ENCODE measurements at regions not wholly inside any gene's neighbourhood (a gene's known extent, or its start where the extent isn't known, plus 50 kb on each side); places are given as distances from the start of the nearest gene placed in this dataset.

DNA sequence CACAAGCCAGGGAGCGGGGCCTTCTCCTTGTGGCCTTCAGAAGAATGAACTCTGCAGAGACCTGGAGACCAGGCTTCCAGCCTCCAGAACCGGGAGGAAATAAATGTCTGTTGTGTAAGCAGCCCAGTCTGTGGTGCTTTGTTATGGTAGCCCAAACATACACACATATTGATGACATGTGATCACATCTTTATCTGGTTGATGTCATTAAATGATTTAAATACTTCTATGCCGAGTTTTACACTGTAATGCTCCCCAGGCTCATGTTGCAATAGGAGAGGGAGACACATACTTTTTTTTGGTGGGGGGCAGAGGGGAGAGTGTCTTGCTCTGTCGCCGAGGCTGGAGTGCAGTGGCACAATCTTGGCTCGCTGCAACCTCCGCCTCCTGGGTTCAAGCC lies 188.0 kb upstream of the IRS2 start (continued):
- TF ChIP-seq, protein P1, sequence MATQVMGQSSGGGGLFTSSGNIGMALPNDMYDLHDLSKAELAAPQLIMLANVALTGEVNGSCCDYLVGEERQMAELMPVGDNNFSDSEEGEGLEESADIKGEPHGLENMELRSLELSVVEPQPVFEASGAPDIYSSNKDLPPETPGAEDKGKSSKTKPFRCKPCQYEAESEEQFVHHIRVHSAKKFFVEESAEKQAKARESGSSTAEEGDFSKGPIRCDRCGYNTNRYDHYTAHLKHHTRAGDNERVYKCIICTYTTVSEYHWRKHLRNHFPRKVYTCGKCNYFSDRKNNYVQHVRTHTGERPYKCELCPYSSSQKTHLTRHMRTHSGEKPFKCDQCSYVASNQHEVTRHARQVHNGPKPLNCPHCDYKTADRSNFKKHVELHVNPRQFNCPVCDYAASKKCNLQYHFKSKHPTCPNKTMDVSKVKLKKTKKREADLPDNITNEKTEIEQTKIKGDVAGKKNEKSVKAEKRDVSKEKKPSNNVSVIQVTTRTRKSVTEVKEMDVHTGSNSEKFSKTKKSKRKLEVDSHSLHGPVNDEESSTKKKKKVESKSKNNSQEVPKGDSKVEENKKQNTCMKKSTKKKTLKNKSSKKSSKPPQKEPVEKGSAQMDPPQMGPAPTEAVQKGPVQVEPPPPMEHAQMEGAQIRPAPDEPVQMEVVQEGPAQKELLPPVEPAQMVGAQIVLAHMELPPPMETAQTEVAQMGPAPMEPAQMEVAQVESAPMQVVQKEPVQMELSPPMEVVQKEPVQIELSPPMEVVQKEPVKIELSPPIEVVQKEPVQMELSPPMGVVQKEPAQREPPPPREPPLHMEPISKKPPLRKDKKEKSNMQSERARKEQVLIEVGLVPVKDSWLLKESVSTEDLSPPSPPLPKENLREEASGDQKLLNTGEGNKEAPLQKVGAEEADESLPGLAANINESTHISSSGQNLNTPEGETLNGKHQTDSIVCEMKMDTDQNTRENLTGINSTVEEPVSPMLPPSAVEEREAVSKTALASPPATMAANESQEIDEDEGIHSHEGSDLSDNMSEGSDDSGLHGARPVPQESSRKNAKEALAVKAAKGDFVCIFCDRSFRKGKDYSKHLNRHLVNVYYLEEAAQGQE (IDR thresholded peaks at IDR 0.05; ENCODE audit: unreplicated experiment): no peak
- TF ChIP-seq EZH2phosphoT487 (IDR thresholded peaks at IDR 0.05; ENCODE audit: unreplicated experiment): no peak
- TF ChIP-seq NANOG (IDR thresholded peaks at IDR 0.05; ENCODE audit: borderline replicate concordance): no peak
- TF ChIP-seq, protein P2, sequence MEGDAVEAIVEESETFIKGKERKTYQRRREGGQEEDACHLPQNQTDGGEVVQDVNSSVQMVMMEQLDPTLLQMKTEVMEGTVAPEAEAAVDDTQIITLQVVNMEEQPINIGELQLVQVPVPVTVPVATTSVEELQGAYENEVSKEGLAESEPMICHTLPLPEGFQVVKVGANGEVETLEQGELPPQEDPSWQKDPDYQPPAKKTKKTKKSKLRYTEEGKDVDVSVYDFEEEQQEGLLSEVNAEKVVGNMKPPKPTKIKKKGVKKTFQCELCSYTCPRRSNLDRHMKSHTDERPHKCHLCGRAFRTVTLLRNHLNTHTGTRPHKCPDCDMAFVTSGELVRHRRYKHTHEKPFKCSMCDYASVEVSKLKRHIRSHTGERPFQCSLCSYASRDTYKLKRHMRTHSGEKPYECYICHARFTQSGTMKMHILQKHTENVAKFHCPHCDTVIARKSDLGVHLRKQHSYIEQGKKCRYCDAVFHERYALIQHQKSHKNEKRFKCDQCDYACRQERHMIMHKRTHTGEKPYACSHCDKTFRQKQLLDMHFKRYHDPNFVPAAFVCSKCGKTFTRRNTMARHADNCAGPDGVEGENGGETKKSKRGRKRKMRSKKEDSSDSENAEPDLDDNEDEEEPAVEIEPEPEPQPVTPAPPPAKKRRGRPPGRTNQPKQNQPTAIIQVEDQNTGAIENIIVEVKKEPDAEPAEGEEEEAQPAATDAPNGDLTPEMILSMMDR (conservative IDR thresholded peaks at IDR 0.05; ENCODE audit: low read depth in 2 of 2): no peak

DNA sequence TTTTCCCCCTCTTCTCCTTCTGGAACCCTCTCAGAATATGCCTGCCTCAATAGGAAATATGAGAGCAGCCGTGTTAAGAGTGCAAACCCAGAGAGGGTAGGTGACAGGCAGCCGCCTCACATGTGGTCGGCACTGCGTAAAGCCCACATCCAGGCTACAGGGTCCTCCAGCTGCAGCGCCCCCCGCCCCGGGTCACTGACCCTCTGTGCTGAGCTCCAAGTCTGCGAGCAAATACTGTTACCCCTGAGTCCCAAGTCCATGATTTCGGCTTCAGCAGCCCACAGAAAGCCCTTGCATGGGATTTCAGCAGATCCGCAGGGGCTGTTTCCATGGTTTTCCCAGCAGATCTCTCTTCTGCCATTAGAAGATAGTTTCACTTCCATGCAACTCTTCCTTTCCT lies 186.9 kb upstream of the IRS2 start:
- H4K20me1 ChIP-seq (replicated peaks; ENCODE audit: insufficient read depth): no peaks in the 10 kb centered on the region
- no peaks in the 10 kb centered on the region for H3K79me2 ChIP-seq (replicated peaks; ENCODE audit: insufficient read depth)
- no peaks in the 10 kb centered on the region; the same call in 1 of the 2 replicates for H3K9me2 ChIP-seq (ENCODE audit: insufficient read depth)
- no peak overlapping the region for H3K4me3 Mint-ChIP-seq
- H3K27me3 ChIP-seq (ENCODE audit: insufficient read depth): no peaks in the 10 kb centered on the region
- no peak overlapping the region for H2AFZ ChIP-seq
- H3K27me3 Mint-ChIP-seq (ENCODE audit: insufficient read depth, low read depth, poor library complexity): peaks cover 2% of the 10 kb centered on the region
- no peak overlapping the region for H3K4me2 ChIP-seq
- H3K4me1 ChIP-seq (ENCODE audit: insufficient read depth): no peaks in the 10 kb centered on the region
- H3K36me3 Mint-ChIP-seq (ENCODE audit: low read depth): peaks cover 8% of the 10 kb centered on the region; the same call in 2 of the 3 replicates
- no peak overlapping the region for H3K4me3 ChIP-seq
- H3K36me3 ChIP-seq (ENCODE audit: insufficient read depth): no peaks in the 10 kb centered on the region; the same call in 1 of the 2 replicates
- peaks cover 12% of the 10 kb centered on the region for H3K9me3 Mint-ChIP-seq
- ATAC-seq (no peak), DNase-seq (ENCODE audit: low spot score) (no peak)
- no peaks in the 10 kb centered on the region for H3F3A ChIP-seq (replicated peaks; ENCODE audit: low read depth)
- no peak overlapping the region for H3K27ac Mint-ChIP-seq
- H3K4me1 Mint-ChIP-seq: no peaks in the 10 kb centered on the region
- H3K27ac ChIP-seq (ENCODE audit: low read depth): no peak overlapping the region
- TF ChIP-seq POLR2AphosphoS5 (IDR thresholded peaks at IDR 0.05; ENCODE audit: low read depth): no peak
- no peak for TF ChIP-seq ZNF114 (CRISPR knock-in tag; IDR thresholded peaks at IDR 0.05)
- TF ChIP-seq, protein P2 (conservative IDR thresholded peaks at IDR 0.05; ENCODE audit: low read depth in 2 of 2): no peak
- TF ChIP-seq, protein P3, sequence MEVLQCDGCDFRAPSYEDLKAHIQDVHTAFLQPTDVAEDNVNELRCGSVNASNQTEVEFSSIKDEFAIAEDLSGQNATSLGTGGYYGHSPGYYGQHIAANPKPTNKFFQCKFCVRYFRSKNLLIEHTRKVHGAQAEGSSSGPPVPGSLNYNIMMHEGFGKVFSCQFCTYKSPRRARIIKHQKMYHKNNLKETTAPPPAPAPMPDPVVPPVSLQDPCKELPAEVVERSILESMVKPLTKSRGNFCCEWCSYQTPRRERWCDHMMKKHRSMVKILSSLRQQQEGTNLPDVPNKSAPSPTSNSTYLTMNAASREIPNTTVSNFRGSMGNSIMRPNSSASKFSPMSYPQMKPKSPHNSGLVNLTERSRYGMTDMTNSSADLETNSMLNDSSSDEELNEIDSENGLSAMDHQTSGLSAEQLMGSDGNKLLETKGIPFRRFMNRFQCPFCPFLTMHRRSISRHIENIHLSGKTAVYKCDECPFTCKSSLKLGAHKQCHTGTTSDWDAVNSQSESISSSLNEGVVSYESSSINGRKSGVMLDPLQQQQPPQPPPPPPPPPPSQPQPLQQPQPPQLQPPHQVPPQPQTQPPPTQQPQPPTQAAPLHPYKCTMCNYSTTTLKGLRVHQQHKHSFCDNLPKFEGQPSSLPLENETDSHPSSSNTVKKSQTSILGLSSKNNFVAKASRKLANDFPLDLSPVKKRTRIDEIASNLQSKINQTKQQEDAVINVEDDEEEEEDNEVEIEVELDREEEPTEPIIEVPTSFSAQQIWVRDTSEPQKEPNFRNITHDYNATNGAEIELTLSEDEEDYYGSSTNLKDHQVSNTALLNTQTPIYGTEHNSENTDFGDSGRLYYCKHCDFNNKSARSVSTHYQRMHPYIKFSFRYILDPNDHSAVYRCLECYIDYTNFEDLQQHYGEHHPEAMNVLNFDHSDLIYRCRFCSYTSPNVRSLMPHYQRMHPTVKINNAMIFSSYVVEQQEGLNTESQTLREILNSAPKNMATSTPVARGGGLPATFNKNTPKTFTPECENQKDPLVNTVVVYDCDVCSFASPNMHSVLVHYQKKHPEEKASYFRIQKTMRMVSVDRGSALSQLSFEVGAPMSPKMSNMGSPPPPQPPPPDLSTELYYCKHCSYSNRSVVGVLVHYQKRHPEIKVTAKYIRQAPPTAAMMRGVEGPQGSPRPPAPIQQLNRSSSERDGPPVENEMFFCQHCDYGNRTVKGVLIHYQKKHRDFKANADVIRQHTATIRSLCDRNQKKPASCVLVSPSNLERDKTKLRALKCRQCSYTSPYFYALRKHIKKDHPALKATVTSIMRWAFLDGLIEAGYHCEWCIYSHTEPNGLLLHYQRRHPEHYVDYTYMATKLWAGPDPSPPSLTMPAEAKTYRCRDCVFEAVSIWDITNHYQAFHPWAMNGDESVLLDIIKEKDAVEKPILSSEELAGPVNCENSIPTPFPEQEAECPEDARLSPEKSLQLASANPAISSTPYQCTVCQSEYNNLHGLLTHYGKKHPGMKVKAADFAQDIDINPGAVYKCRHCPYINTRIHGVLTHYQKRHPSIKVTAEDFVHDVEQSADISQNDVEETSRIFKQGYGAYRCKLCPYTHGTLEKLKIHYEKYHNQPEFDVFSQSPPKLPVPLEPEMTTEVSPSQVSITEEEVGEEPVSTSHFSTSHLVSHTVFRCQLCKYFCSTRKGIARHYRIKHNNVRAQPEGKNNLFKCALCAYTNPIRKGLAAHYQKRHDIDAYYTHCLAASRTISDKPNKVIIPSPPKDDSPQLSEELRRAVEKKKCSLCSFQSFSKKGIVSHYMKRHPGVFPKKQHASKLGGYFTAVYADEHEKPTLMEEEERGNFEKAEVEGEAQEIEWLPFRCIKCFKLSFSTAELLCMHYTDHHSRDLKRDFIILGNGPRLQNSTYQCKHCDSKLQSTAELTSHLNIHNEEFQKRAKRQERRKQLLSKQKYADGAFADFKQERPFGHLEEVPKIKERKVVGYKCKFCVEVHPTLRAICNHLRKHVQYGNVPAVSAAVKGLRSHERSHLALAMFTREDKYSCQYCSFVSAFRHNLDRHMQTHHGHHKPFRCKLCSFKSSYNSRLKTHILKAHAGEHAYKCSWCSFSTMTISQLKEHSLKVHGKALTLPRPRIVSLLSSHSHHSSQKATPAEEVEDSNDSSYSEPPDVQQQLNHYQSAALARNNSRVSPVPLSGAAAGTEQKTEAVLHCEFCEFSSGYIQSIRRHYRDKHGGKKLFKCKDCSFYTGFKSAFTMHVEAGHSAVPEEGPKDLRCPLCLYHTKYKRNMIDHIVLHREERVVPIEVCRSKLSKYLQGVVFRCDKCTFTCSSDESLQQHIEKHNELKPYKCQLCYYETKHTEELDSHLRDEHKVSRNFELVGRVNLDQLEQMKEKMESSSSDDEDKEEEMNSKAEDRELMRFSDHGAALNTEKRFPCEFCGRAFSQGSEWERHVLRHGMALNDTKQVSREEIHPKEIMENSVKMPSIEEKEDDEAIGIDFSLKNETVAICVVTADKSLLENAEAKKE (CRISPR knock-in tag; IDR thresholded peaks at IDR 0.05): no peak
- TF ChIP-seq CREB1 (CRISPR knock-in tag; IDR thresholded peaks at IDR 0.05; ENCODE audit: low read depth): no peak
- TF ChIP-seq STAT1 (IDR thresholded peaks at IDR 0.05; ENCODE audit: unreplicated experiment): no peak
- no peak for TF ChIP-seq NANOG (IDR thresholded peaks at IDR 0.05; ENCODE audit: borderline replicate concordance)
- TF ChIP-seq EZH2phosphoT487 (IDR thresholded peaks at IDR 0.05; ENCODE audit: unreplicated experiment): no peak
- TF ChIP-seq, protein P4, sequence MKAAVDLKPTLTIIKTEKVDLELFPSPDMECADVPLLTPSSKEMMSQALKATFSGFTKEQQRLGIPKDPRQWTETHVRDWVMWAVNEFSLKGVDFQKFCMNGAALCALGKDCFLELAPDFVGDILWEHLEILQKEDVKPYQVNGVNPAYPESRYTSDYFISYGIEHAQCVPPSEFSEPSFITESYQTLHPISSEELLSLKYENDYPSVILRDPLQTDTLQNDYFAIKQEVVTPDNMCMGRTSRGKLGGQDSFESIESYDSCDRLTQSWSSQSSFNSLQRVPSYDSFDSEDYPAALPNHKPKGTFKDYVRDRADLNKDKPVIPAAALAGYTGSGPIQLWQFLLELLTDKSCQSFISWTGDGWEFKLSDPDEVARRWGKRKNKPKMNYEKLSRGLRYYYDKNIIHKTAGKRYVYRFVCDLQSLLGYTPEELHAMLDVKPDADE (IDR thresholded peaks at IDR 0.05): no peak
